Keratinocyte (primary cell): ENCODE measurements at regions not wholly inside any gene's neighbourhood (a gene's known extent, or its start where the extent isn't known, plus 50 kb on each side); places are given as distances from the start of the nearest gene placed in this dataset.

Source experiments
- DNase-seq: peaks from one replicate; pipeline ENCODE4 v3.0.0-alpha.2; 2011; ENCODE audit warnings: low read depth, missing footprints, low spot score
- FAIRE-seq: peaks from 2 replicates; lab custom pipeline; 2011; peaks lifted over from hg19 to GRCh38; lab: Jason Lieb, UNC
- H2AFZ ChIP-seq: 2 replicates; pipeline ENCODE4 v1.6.0; 2012; ENCODE audit warnings: low read length, control low read depth, inconsistent platforms; ENCODE audit not compliant: control insufficient read depth
- H3K27ac ChIP-seq: 2 replicates; pipeline ENCODE4 v1.5.1; 2011; ENCODE audit warnings: low read length; ENCODE audit not compliant: control insufficient read depth, insufficient read depth
- H3K27me3 ChIP-seq: 3 replicates; pipeline ENCODE4 v1.6.0; 2011; ENCODE audit warnings: low read length; ENCODE audit not compliant: control insufficient read depth, insufficient read depth; ENCODE audit errors: extremely low read depth
- H3K36me3 ChIP-seq, 2 experiments: 2 replicates in 1 of 2; 3 replicates in 1 of 2; pipeline ENCODE4 v1.5.1; 2011; ENCODE audit warnings: low read length in 2 of 2, mild to moderate bottlenecking in 1 of 2; ENCODE audit not compliant: control insufficient read depth in 2 of 2, insufficient read depth in 2 of 2; ENCODE audit errors: extremely low read depth in 1 of 2
- H3K4me1 ChIP-seq: 3 replicates; pipeline ENCODE4 v1.5.1; 2011; ENCODE audit warnings: low read length; ENCODE audit not compliant: control insufficient read depth, insufficient read depth; ENCODE audit errors: extremely low read depth
- H3K4me2 ChIP-seq: 3 replicates; pipeline ENCODE4 v1.6.0; 2011; ENCODE audit warnings: low read depth, low read length; ENCODE audit not compliant: control insufficient read depth, insufficient read depth; ENCODE audit errors: extremely low read depth
- H3K4me3 ChIP-seq, 3 experiments: fragments of 200-600 bp in 1 of 3; sonication (generic) in 1 of 3; 2 replicates in 2 of 3; 3 replicates in 1 of 3; pipeline ENCODE4 v1.5.1; 2011 to 2016; ENCODE audit warnings: low read length in 3 of 3, mild to moderate bottlenecking in 3 of 3, control low read depth in 2 of 3, inconsistent platforms in 1 of 3, low read depth in 1 of 3, mixed read lengths in 1 of 3, mixed run types in 1 of 3, moderate library complexity in 1 of 3; ENCODE audit not compliant: control insufficient read depth in 2 of 3, insufficient read depth in 2 of 3; ENCODE audit errors: extremely low read depth in 1 of 3
- H3K79me2 ChIP-seq: 2 replicates; pipeline ENCODE4 v1.6.0; 2012; ENCODE audit warnings: low read length; ENCODE audit not compliant: control insufficient read depth, insufficient read depth
- H3K9ac ChIP-seq: 3 replicates; pipeline ENCODE4 v1.6.0; 2011; ENCODE audit warnings: low read length; ENCODE audit not compliant: control insufficient read depth, insufficient read depth; ENCODE audit errors: extremely low read depth
- H3K9me1 ChIP-seq: 3 replicates; pipeline ENCODE4 v1.6.0; 2011; ENCODE audit warnings: low read length; ENCODE audit not compliant: control insufficient read depth, insufficient read depth; ENCODE audit errors: extremely low read depth
- H3K9me3 ChIP-seq: 2 replicates; pipeline ENCODE4 v1.5.1; 2012; ENCODE audit warnings: low read depth, low read length; ENCODE audit not compliant: control insufficient read depth
- H4K20me1 ChIP-seq: 3 replicates; pipeline ENCODE4 v1.6.0; 2011; ENCODE audit warnings: low read length; ENCODE audit not compliant: control insufficient read depth, insufficient read depth; ENCODE audit errors: extremely low read depth
- CTCF ChIP-seq, 3 experiments: IDR thresholded peaks in 1 of 3; conservative IDR thresholded peaks in 1 of 3; optimal IDR thresholded peaks in 1 of 3; 2 replicates in 2 of 3; 3 replicates in 1 of 3; pipeline versions ENCODE3 to v1.5.1; 2011; ENCODE audit warnings: low read length in 3 of 3, mild to moderate bottlenecking in 3 of 3, moderate library complexity in 2 of 3, control low read depth in 1 of 3, inconsistent platforms in 1 of 3; ENCODE audit not compliant: insufficient read depth in 2 of 3; ENCODE audit errors: extremely low read depth in 1 of 3
- EZH2 ChIP-seq: IDR thresholded peaks from one replicate; pipeline ENCODE4 v1.6.1; 2012; ENCODE audit warnings: inconsistent platforms, mild to moderate bottlenecking, low read length, moderate library complexity
- dilution Hi-C: fragments of 300-500 bp; cut with MboI; formaldehyde crosslinking; loops from one replicate; pipeline ENCODE4 v1.7.0; 2020; ENCODE audit warnings: low sequenced_read_pairs; ENCODE audit not compliant: extremely low pct_ligation_motif_present

GRCh38 chr16:76661691-76662235, 384.6 kb downstream of the CNTNAP4 start:
- H3K79me2 ChIP-seq = no peaks in the 10 kb centered on the region

GRCh38 chr16:76665571-76666275, 388.5 kb downstream of the CNTNAP4 start:
- dilution Hi-C loops = no loop called here
- TF ChIP-seq CTCF (optimal IDR thresholded peaks at IDR 0.05 in 1 of 3, IDR thresholded peaks at IDR 0.05 in 1 of 3, conservative IDR thresholded peaks at IDR 0.05 in 1 of 3; ENCODE audit: extremely low read depth in 1 of 3, insufficient read depth in 2 of 3, low read length in 3 of 3) (no peak), EZH2 (no peak)
- H3K9me1 ChIP-seq = no peaks in the 10 kb centered on the region
- H3K9me3 ChIP-seq = peaks cover 2% of the 10 kb centered on the region
- H2AFZ ChIP-seq = no peak overlapping the region
- H3K27me3 ChIP-seq = no peaks in the 10 kb centered on the region
- H3K79me2 ChIP-seq = no peaks in the 10 kb centered on the region
- DNase-seq (no peak), FAIRE-seq (no peak)
- no peaks in the 10 kb centered on the region for H3K36me3 ChIP-seq
- no peaks in the 10 kb centered on the region for H3K4me1 ChIP-seq
- no peaks in the 10 kb centered on the region for H4K20me1 ChIP-seq
- no peak overlapping the region for H3K9ac ChIP-seq
- H3K4me3 ChIP-seq = no peak overlapping the region
- no peak overlapping the region for H3K4me2 ChIP-seq
- no peak overlapping the region for H3K27ac ChIP-seq

More at GRCh38 chr16:76661691-76662235, 384.6 kb downstream of the CNTNAP4 start:
- no peaks in the 10 kb centered on the region for H3K4me1 ChIP-seq
- no peak for DNase-seq
- H3K27me3 ChIP-seq = no peaks in the 10 kb centered on the region
- FAIRE-seq = no peak
- no peaks in the 10 kb centered on the region for H4K20me1 ChIP-seq
- no peak overlapping the region for H3K9ac ChIP-seq
- no peaks in the 10 kb centered on the region for H3K36me3 ChIP-seq
- TF ChIP-seq CTCF (optimal IDR thresholded peaks at IDR 0.05 in 1 of 3, IDR thresholded peaks at IDR 0.05 in 1 of 3, conservative IDR thresholded peaks at IDR 0.05 in 1 of 3; ENCODE audit: extremely low read depth in 1 of 3, insufficient read depth in 2 of 3, low read length in 3 of 3) = no peak
- no peak for TF ChIP-seq EZH2
- dilution Hi-C loops = no loop called here
- no peak overlapping the region for H2AFZ ChIP-seq
- H3K9me3 ChIP-seq = peaks cover 2% of the 10 kb centered on the region
- no peak overlapping the region for H3K4me2 ChIP-seq
- H3K4me3 ChIP-seq = no peak overlapping the region
- H3K27ac ChIP-seq = no peak overlapping the region
- H3K9me1 ChIP-seq = no peaks in the 10 kb centered on the region
